ENCODE measurements at regions not wholly inside any gene's neighbourhood (a gene's known extent, or its start where the extent isn't known, plus 50 kb on each side); places are given as distances from the start of the nearest gene placed in this dataset.

GRCh38 chr6:830667-831327 is 137.9 kb upstream of the EXOC2 start:
- TF ChIP-seq, protein P1, sequence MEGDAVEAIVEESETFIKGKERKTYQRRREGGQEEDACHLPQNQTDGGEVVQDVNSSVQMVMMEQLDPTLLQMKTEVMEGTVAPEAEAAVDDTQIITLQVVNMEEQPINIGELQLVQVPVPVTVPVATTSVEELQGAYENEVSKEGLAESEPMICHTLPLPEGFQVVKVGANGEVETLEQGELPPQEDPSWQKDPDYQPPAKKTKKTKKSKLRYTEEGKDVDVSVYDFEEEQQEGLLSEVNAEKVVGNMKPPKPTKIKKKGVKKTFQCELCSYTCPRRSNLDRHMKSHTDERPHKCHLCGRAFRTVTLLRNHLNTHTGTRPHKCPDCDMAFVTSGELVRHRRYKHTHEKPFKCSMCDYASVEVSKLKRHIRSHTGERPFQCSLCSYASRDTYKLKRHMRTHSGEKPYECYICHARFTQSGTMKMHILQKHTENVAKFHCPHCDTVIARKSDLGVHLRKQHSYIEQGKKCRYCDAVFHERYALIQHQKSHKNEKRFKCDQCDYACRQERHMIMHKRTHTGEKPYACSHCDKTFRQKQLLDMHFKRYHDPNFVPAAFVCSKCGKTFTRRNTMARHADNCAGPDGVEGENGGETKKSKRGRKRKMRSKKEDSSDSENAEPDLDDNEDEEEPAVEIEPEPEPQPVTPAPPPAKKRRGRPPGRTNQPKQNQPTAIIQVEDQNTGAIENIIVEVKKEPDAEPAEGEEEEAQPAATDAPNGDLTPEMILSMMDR (IDR thresholded peaks at IDR 0.05): no peak

DNA sequence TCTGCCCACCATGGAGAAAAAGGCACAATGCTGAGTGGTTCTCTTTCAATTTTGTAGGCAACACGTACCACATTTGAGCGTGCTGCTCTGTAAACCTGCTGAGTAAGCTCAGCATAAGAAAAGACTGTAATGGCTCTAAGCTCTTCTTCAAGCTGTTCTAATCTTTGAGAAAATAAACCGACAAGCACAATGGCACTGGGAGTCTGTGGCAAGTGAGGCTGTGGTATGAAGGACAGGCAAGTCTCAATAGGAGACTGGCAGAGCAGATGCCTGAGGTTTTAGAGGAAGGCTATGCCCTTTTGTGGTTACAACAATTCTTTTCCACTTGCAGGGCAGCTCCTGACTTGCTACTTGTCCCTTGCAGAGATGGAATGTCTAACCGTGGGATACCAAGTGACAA is 136.7 kb upstream of the EXOC2 start:
- TF ChIP-seq, protein P1 (IDR thresholded peaks at IDR 0.05): no peak

DNA sequence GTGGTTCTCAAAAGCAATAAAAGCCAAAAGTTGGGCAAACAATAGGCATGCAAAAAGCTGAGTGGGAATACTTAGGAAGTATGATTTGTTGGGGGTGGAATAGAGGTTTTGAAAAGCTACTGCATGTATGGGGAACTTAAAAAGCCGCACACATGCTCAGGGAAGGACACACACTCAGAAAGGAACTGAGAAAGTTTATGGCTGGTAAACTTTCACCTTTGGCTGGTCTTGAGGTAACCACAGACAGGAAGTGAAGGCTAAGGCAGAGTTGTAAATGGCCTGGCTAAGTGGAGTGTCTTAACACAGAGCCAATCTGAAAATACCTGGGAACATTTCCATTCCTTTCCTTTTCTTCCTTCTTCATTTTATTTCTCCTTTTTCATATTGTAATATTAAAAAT is 134.5 kb upstream of the EXOC2 start:
- TF ChIP-seq, protein P1 (IDR thresholded peaks at IDR 0.05): no peak

- TF ChIP-seq, protein P1 (IDR thresholded peaks at IDR 0.05): no peak
Measured at GRCh38 chr6:819122-819521, 126.2 kb upstream of the EXOC2 start.

DNA sequence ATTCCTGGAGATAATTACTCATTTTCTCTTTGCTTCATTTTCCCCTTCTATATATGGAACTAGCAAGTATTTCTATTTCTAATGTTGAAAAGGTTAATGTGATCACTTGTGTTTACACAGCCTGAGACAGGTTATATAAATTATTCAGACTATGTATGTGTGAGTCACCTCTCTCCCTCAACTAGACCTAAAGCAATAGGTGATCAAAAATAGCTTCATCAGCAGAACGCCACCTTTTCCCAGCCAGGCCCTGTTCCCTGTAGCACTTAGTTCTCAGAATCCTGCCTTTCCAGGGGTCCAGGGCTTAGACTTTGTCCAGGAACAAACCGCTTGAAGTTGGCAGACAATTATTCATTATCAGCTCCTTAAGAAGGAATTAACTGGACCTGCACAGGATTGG is 125.3 kb upstream of the EXOC2 start:
- TF ChIP-seq, protein P1 (IDR thresholded peaks at IDR 0.05): no peak

GRCh38 chr6:816510-817084 is 123.7 kb upstream of the EXOC2 start:
- TF ChIP-seq, protein P1 (IDR thresholded peaks at IDR 0.05): no peak

- TF ChIP-seq, protein P1 (IDR thresholded peaks at IDR 0.05): no peak
Measured at GRCh38 chr6:815348-815738, 122.4 kb upstream of the EXOC2 start.
